Thyroid gland (tissue), 4 donors: ENCODE measurements at regions not wholly inside any gene's neighbourhood (a gene's known extent, or its start where the extent isn't known, plus 50 kb on each side); places are given as distances from the start of the nearest gene placed in this dataset.

ENCODE experiments used
- CTCF ChIP-seq, 6 experiments: fragments of 200-600 bp in 3 of 6; fragments of 450-650 bp in 3 of 6; sonication (generic) in 3 of 6; IDR thresholded peaks; one replicate each; pipeline ENCODE4 v1.5.1; 2016 to 2019; ENCODE audit warnings: antibody characterized with exemption in 6 of 6, mild to moderate bottlenecking in 2 of 6, inconsistent platforms in 1 of 6, moderate library complexity in 1 of 6
- POLR2A ChIP-seq, 2 donors: fragments of 450-650 bp; IDR thresholded peaks; one replicate each; pipeline ENCODE4 v1.6.1; 2017; ENCODE audit warnings: antibody characterized with exemption in 2 of 2, mild to moderate bottlenecking in 2 of 2, moderate library complexity in 1 of 2

GRCh38 chr4:32321421-32321820 is 1601.3 kb downstream of the PCDH7 start:
- TF ChIP-seq CTCF (IDR thresholded peaks at IDR 0.05), result no peak
- TF ChIP-seq POLR2A (IDR thresholded peaks at IDR 0.05), result no peak
